GM21576 (cell line): ENCODE measurements at regions not wholly inside any gene's neighbourhood (a gene's known extent, or its start where the extent isn't known, plus 50 kb on each side); places are given as distances from the start of the nearest gene placed in this dataset.

Source experiments
- ATAC-seq: cut with Tn5 transposase; IDR thresholded peaks from one replicate; pipeline ENCODE4 v1.9.1; 2021; ENCODE audit warnings: mild to moderate bottlenecking, moderate library complexity; ENCODE audit not compliant: unreplicated experiment

DNA sequence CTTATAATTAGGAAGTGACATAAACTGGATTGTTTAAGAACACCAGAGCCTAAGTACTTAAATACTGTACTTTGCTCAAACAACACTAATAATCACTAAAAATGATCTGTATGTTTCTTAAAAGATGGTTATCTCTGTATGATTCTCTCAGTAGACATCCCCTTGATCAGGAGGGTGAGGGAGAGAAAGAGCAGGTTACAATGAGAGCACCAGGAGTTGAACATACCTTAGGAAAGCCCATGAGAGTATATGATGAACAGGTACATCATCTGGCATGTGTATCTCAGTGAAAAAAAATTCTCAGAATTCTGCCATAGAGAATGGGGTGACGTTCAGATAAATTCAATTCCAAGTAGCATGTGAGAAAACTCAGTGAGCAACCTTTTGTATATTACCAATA, 59.9 kb upstream of the IL2 start:
- no peak for ATAC-seq

DNA sequence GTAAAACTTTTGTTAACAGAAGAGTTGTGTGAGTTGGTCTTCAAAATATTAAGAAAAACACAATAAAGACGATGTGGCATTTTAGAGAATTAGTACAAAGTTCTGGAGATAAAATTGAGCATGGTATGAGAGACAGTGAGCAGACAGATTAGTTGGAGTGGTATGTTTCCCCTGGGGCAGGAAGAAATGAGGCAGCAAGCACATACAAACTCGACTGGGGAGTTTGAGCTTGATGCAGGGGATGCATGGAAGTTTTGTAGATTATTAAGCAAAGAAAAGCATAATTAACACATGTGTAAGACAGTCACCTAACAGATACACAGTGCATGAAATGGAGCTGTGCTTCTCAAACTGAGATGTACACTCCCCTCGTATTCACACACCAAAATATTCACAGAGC, 58.1 kb upstream of the IL2 start:
- no peak for ATAC-seq

DNA sequence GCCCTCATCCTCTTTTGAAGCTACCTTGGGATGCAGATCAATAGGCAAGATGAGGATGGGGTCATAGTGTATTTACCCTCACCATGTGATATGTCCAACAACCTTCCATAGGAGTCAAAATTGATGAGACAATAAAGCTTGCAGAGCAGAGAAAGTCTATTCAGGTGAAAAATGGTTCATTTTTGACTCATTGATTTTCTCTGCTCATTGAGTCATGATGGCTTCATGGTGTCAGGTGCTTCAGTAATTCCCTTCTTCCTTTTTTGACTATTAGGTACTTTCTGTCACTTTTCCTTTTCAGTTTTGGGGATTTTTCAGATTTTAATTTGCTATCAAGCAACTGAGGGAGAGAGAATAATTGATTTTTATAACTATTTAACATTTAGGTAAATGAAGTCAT, 55.9 kb upstream of the IL2 start:
- no peak for ATAC-seq

DNA sequence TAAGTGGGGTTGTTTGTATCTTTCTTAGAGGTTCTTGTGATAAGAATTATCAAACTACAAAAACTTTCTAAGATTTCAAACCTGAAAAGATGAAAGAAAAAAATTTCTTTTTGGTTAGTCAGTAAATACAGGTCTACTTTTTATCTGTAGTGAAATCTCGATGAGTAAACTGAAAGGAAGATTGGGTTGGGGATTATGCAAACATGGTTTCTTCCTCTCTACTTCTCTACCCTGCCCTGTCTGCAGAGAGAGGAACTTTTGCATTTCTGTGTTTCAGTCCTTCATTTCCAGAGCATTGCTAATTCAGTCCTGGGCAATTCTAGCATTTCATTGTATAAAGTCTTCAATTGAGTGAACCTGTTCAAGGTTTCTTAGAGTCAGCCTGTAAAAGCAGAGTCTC, 51.6 kb upstream of the IL2 start:
- no peak for ATAC-seq
